Glomerular visceral epithelial cell (primary cell): ENCODE measurements at regions not wholly inside any gene's neighbourhood (a gene's known extent, or its start where the extent isn't known, plus 50 kb on each side); places are given as distances from the start of the nearest gene placed in this dataset.
A peak's percentile ranks its signal among the peaks of the same experiment; 100 is the strongest.

ENCODE experiments used
- DNase-seq: peaks from one replicate; pipeline ENCODE4 v3.0.0-alpha.2; 2016; ENCODE audit errors: extremely low spot score

DNA sequence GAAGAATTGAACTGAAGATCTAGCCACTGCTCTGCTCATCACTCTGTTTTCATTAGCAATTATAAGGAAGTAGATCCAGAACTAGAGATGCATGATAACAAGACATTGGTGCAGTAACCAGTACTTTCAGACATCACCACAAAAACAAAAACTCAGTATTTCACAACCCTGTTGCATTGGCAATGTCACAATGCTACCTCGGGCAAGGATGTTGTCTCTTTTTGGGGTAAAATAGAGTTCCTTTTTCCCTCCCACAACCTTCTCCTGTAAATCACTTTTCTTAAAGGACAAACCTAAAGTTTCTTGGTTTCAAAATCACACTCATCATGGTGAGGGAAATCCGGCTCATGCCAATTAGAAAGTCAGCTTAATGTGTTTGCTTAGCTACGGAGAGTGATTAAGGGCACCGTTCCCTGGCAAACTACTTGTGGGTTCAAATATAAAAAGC is 420.1 kb upstream of the MEF2C start:
- no peak for DNase-seq

- no peak for DNase-seq
These were observed 419.3 kb upstream of the MEF2C start for GRCh38 chr5:89302102-89302891.

DNA sequence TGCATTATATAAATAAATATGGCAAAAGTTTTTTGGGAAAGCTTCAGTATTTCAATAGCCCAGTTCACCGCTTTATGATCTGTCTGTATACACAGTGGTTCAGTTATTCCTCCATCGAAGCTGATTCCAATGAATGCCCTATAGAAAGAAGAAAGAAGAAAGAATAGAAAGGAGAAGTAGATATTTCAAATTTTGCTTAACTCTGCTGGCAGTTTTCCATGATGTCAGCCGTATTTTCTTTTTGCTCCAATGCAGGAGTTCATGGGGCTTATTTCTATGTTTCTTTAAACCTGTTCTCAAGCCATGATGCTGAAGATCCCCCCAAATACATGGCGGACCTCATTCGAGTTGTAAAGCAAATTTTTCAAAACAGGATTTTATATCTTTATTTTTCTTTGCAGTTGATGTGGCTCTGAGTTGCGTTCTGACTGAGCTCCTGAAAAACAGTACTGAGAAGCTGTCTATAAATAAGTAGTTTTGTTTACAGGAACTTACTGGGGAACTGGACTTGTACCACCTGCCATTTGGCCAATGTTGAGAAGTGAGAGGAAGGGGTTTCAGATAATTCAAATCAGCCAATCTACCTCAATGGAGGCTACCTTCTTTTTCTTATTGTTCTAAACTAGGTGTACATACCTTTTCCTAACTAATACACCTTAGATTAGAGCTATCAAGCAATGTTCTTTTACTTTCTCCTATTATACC is 418.5 kb upstream of the MEF2C start:
- no peak for DNase-seq

DNA sequence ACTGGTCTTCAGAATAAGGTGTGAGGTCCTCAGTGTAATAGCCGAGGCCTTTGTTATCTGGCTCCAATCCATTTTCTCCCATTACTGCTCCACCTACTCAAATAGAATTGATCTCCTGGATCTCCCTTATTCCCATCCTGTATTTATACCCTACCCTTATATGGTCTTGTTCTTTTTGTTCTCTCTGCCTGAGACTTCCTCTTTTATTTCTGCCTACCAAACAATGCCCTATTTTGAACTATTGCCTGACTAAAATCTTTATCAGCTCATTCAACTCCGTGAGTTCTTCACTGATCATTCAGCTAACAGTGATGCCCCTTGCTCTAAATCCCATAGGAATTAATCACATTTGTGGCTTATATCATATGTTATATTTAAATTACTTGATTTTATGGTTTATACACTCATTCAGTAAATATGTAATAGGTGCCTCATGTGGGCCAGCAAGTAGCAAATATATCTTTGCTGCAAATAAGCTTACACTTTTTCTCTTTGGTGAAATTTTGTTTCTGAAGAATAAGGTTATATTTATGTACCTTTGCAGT is 417.5 kb upstream of the MEF2C start:
- DNase-seq: no peak

- DNase-seq: no peak
These were observed 417.0 kb upstream of the MEF2C start for GRCh38 chr5:89299998-89300397.

DNA sequence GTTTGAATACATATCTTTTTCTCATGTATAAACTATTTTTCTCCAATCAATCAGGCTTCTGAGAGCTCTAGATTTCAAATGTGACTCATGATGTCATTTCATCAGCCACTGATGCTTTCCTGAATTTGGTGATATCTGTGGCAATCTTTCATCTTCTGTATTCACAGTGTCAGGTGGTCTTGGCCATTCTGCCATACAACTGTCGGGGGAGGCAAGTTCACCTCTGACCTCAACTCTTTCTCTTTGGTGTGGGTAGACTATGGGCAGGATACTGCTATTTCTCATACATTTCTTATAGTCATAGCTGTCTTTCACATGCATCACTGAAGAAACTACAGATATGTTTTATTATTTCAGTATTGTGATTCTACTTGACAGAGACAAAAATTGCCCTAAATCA is 414.1 kb upstream of the MEF2C start:
- no peak for DNase-seq

DNA sequence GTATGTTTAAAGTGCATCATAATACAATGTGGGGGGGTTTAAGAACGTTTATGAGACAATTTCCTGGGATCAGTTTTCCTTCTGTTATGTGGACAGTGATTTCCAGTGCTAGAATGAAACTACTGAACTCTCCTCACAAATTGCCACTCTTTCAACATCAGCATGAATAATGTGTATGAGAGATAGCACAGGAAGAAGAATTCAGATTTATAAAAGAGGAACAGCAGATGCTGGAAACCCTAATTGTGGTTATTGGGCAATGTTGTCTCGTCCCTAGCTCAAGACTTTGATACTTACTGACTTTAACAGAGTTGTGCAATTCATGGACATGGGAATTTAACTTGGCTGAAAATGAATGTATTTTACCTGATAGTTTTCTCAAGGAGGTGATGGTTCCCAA is 410.8 kb upstream of the MEF2C start:
- no peak for DNase-seq

DNA sequence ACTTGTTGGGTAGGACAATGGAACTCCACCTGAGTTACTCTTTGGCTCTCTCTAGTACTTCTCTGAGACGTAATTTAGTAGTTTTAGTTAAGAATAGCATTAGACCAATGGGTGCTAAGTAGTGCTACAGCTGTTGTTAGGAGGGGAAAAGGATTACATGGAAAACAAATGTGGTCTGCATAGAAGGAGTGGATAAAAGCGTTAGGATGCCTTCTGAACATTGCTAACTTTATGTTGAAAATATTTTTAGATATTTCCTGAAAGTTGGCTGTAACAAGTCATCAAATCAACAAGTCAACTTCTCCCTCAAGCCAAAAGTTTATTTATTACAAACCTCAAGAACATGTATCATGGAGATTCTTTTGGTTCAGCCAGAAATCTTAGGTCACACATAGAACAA is 409.5 kb upstream of the MEF2C start:
- DNase-seq: no peak

- DNase-seq: no peak
These were observed 406.6 kb upstream of the MEF2C start for GRCh38 chr5:89289604-89290003.

DNA sequence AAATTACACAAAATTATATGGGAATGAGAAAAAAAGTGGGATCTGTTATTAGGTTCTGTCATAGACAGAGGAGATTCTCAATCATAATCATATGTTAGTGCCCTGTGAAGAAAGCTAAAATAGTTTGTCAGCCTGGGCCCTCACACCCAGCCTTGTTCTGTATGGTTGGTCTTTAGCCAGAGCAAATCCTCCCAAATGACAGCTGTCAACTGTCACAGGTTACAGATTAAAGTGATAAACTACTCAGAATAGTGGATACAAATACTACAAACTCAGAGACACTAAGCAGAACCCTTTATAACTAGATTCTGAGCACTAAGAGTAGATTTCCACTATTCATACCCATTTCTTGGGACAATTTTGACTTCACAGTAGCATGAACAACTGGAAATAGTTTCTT is 405.0 kb upstream of the MEF2C start:
- no peak for DNase-seq

- DNase-seq: no peak
These were observed 403.3 kb upstream of the MEF2C start for GRCh38 chr5:89286320-89286719.

GRCh38 chr5:89283728-89284493 is 400.9 kb upstream of the MEF2C start:
- DNase-seq: no peak

- peak; percentile 67 for DNase-seq
These were observed 399.8 kb upstream of the MEF2C start for GRCh38 chr5:89282554-89283510.

- DNase-seq: no peak
These were observed 399.0 kb upstream of the MEF2C start for GRCh38 chr5:89281766-89282553.

GRCh38 chr5:89281211-89281610 is 398.2 kb upstream of the MEF2C start:
- no peak for DNase-seq

GRCh38 chr5:89280103-89281037 is 397.4 kb upstream of the MEF2C start:
- DNase-seq: no peak

DNA sequence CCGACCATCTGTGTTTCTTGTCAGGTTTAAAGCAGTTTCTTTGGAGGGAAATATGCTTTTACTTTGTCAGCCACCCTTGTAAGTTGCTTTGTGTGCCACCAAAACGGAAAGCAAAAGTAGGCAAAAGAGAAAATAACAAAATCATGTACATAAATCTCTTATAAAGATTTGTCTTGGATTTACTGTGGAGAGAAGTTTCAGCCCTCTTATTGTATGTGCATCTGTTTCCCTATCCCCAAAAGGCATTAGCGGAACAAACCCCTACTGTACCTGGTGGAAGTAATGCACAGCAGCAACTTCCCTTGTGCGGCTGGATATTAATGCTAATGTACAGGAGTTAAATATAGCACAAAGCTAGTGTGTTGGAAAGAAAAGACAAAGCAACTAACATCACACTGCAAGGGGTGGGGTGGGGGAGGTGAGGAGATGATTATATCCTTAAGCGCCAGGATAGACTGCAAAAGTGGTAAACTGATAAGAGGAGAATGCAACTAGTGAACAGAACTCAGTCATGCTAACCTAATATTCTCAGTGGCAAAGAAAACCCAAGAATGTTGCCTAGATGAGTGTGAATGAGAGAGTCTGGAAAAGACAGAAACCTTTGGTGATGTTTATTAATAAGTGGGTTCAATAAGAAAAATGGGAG is 396.5 kb upstream of the MEF2C start:
- no peak for DNase-seq

- DNase-seq: peak; percentile 30
These were observed 394.8 kb upstream of the MEF2C start for GRCh38 chr5:89277816-89278215.
